Mesenchymal stem cell (in vitro differentiated cells and primary cell): ENCODE measurements at regions not wholly inside any gene's neighbourhood (a gene's known extent, or its start where the extent isn't known, plus 50 kb on each side); places are given as distances from the start of the nearest gene placed in this dataset.

Experiments used
- DNase-seq: peaks from one replicate; pipeline ENCODE4 v3.0.0-alpha.2; 2013
- H2AFZ ChIP-seq: one replicate; pipeline ENCODE4 v1.6.1; 2013; ENCODE audit warnings: low read depth, mild to moderate bottlenecking, control low read depth, inconsistent platforms, low read length, moderate library complexity
- H2AK5ac ChIP-seq: 2 replicates; pipeline ENCODE4 v1.6.1; 2013; ENCODE audit warnings: low read length, moderate library complexity, mild to moderate bottlenecking, inconsistent platforms; ENCODE audit not compliant: severe bottlenecking
- H2BK120ac ChIP-seq: one replicate; pipeline ENCODE4 v1.6.1; 2013; ENCODE audit warnings: low read depth, mild to moderate bottlenecking, inconsistent platforms, low read length, moderate library complexity
- H2BK12ac ChIP-seq, 2 experiments: one replicate each; pipeline ENCODE4 v1.6.1; 2013; ENCODE audit warnings: inconsistent platforms in 2 of 2, low read length in 2 of 2, mild to moderate bottlenecking in 2 of 2, moderate library complexity in 2 of 2, control low read depth in 1 of 2
- H2BK15ac ChIP-seq: one replicate; pipeline ENCODE4 v1.6.1; 2013; ENCODE audit warnings: mild to moderate bottlenecking, low read depth, inconsistent platforms; ENCODE audit not compliant: poor library complexity, severe bottlenecking
- H2BK5ac ChIP-seq: 2 replicates; pipeline ENCODE4 v1.6.1; 2013; ENCODE audit warnings: low read depth, mild to moderate bottlenecking, low read length, control low read depth, inconsistent platforms; ENCODE audit not compliant: poor library complexity, severe bottlenecking
- H3K14ac ChIP-seq, 2 experiments: one replicate each; pipeline ENCODE4 v1.6.1; 2013; ENCODE audit warnings: inconsistent platforms in 2 of 2, low read length in 2 of 2, control low read depth in 1 of 2, mild to moderate bottlenecking in 1 of 2, moderate library complexity in 1 of 2
- H3K18ac ChIP-seq, 2 experiments: one replicate each; pipeline ENCODE4 v1.6.1; 2013; ENCODE audit warnings: inconsistent platforms in 2 of 2, low read length in 2 of 2, control low read depth in 1 of 2, low read depth in 1 of 2, mild to moderate bottlenecking in 1 of 2
- H3K23ac ChIP-seq, 2 experiments: one replicate each; pipeline ENCODE4 v1.6.1; 2013; ENCODE audit warnings: inconsistent platforms in 2 of 2, low read length in 2 of 2, mild to moderate bottlenecking in 2 of 2, moderate library complexity in 2 of 2, control low read depth in 1 of 2
- H3K27ac ChIP-seq: 2 replicates; pipeline ENCODE4 v1.5.1; 2013; ENCODE audit warnings: mild to moderate bottlenecking, moderate library complexity, low read length, control low read depth, inconsistent platforms; ENCODE audit not compliant: poor library complexity, severe bottlenecking
- H3K27me3 ChIP-seq, 2 experiments: 2 replicates each; pipeline versions ENCODE4 v1.6.1 to v1.7.0; 2013; ENCODE audit warnings: low read length in 2 of 2, mild to moderate bottlenecking in 2 of 2, moderate library complexity in 2 of 2, control low read depth in 1 of 2, inconsistent platforms in 1 of 2; ENCODE audit not compliant: control insufficient read depth in 1 of 2, insufficient read depth in 1 of 2
- H3K36me3 ChIP-seq, 2 experiments: 2 replicates each; pipeline versions ENCODE4 v1.6.1 to v1.7.0; 2013; ENCODE audit warnings: low read length in 2 of 2, control low read depth in 1 of 2, inconsistent platforms in 1 of 2, low read depth in 1 of 2, mild to moderate bottlenecking in 1 of 2; ENCODE audit not compliant: insufficient read depth in 2 of 2, control insufficient read depth in 1 of 2
- H3K4ac ChIP-seq, 2 experiments: one replicate each; pipeline ENCODE4 v1.6.1; 2013; ENCODE audit warnings: inconsistent platforms in 2 of 2, low read length in 2 of 2, mild to moderate bottlenecking in 2 of 2, moderate library complexity in 2 of 2, control low read depth in 1 of 2, low read depth in 1 of 2
- H3K4me1 ChIP-seq: 2 replicates; pipeline ENCODE4 v1.6.1; 2013; ENCODE audit warnings: low read depth, low read length, control low read depth; ENCODE audit not compliant: control insufficient read depth, insufficient read depth
- H3K4me2 ChIP-seq: 2 replicates; pipeline ENCODE4 v1.6.1; 2013; ENCODE audit warnings: low read length, mild to moderate bottlenecking, inconsistent platforms; ENCODE audit not compliant: poor library complexity, severe bottlenecking
- H3K4me3 ChIP-seq, 2 experiments: 2 replicates each; pipeline versions ENCODE4 v1.5.1 to v1.7.0; 2013; ENCODE audit warnings: low read length in 2 of 2, mild to moderate bottlenecking in 2 of 2, control low read depth in 1 of 2, low read depth in 1 of 2; ENCODE audit not compliant: insufficient read depth in 1 of 2
- H3K79me1 ChIP-seq: replicated peaks from 2 replicates; pipeline ENCODE4 v1.6.1; 2013; ENCODE audit warnings: mild to moderate bottlenecking, control low read depth, low read length, inconsistent platforms; ENCODE audit not compliant: poor library complexity, severe bottlenecking
- H3K9ac ChIP-seq: 2 replicates; pipeline ENCODE4 v1.7.0; 2013; ENCODE audit warnings: mild to moderate bottlenecking, low read length, moderate library complexity
- H3K9me3 ChIP-seq: 2 replicates; pipeline ENCODE4 v1.7.0; 2013; ENCODE audit warnings: mild to moderate bottlenecking, low read length; ENCODE audit not compliant: control insufficient read depth
- H4K8ac ChIP-seq: one replicate; pipeline ENCODE4 v1.6.1; 2013; ENCODE audit warnings: inconsistent platforms, mild to moderate bottlenecking, low read length, moderate library complexity
- H4K91ac ChIP-seq: one replicate; pipeline ENCODE4 v1.6.1; 2013; ENCODE audit warnings: mild to moderate bottlenecking, low read length, inconsistent platforms
- WGBS: methylation state at CpG from one replicate; pipeline ENCODE4 v1.1.7; 2013; ENCODE audit warnings: mixed read lengths; 5-methylcytosine and 5-hydroxymethylcytosine counted together

GRCh38 chr2:129729011-129729410 lies 250.5 kb upstream of the RAB6C start:
- no peak overlapping the region for H2BK120ac ChIP-seq
- H3K18ac ChIP-seq, result no peak overlapping the region
- H3K4ac ChIP-seq, result no peak overlapping the region
- no peak overlapping the region for H3K14ac ChIP-seq
- WGBS, result 78% methylated on average over 9 of the region's 9 CpGs
- H2BK15ac ChIP-seq, result no peak overlapping the region
- H2AFZ ChIP-seq, result no peak overlapping the region
- no peak overlapping the region for H3K4me2 ChIP-seq
- no peak overlapping the region for H3K4me3 ChIP-seq
- no peak overlapping the region for H2BK5ac ChIP-seq
- H3K79me1 ChIP-seq, result no peaks in the 10 kb centered on the region
- no peak overlapping the region for H4K8ac ChIP-seq
- DNase-seq, result no peak
- no peak overlapping the region for H2AK5ac ChIP-seq
- no peaks in the 10 kb centered on the region for H3K9me3 ChIP-seq
- no peak overlapping the region for H3K27ac ChIP-seq
- no peak overlapping the region for H4K91ac ChIP-seq
- H3K9ac ChIP-seq, result no peak overlapping the region
- H3K36me3 ChIP-seq, result no peaks in the 10 kb centered on the region
- H3K27me3 ChIP-seq, result peaks cover 0 to 26% of the 10 kb centered on the region in 2 experiments
- H3K4me1 ChIP-seq, result no peaks in the 10 kb centered on the region
- H3K23ac ChIP-seq, result no peak overlapping the region
- no peak overlapping the region for H2BK12ac ChIP-seq

DNA sequence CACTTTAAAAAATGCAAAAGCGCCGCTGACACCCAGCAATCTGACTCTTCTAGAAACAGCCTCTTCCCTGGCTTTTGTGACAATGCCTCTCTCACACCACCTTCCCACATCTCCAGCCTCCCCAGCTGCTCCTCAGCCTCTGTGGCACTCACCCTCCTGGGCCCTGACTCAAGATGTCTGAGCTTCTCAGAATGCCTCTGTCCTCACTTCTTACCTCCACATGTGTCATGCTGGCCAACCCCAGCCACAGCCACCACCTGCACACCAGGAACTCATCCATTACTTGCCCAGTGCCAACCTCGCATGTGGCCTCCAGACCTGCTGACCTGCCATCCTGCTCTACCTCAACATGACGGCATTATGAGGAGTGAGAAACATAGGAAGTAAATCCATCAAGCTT lies 249.8 kb upstream of the RAB6C start:
- H2AFZ ChIP-seq, result no peak overlapping the region

GRCh38 chr2:129730979-129731378 lies 248.5 kb upstream of the RAB6C start:
- H3K4me3 ChIP-seq, result no peak overlapping the region
- H3K27me3 ChIP-seq, result peaks cover 0 to 15% of the 10 kb centered on the region in 2 experiments
- no peaks in the 10 kb centered on the region for H3K79me1 ChIP-seq
- no peaks in the 10 kb centered on the region for H3K36me3 ChIP-seq
- no peak overlapping the region for H4K91ac ChIP-seq
- H3K9ac ChIP-seq, result no peak overlapping the region
- no peak overlapping the region for H2BK5ac ChIP-seq
- H3K4me1 ChIP-seq, result no peaks in the 10 kb centered on the region
- DNase-seq, result no peak
- no peak overlapping the region for H4K8ac ChIP-seq
- H3K18ac ChIP-seq, result no peak overlapping the region
- H2AK5ac ChIP-seq, result no peak overlapping the region
- H3K9me3 ChIP-seq, result no peaks in the 10 kb centered on the region
- 67% methylated on average over 4 of the region's 4 CpGs for WGBS
- H3K4me2 ChIP-seq, result no peak overlapping the region
- H3K4ac ChIP-seq, result no peak overlapping the region
- no peak overlapping the region for H2BK12ac ChIP-seq
- H2BK120ac ChIP-seq, result no peak overlapping the region
- no peak overlapping the region for H3K14ac ChIP-seq
- no peak overlapping the region for H2AFZ ChIP-seq
- H3K23ac ChIP-seq, result no peak overlapping the region
- no peak overlapping the region for H2BK15ac ChIP-seq
- H3K27ac ChIP-seq, result no peak overlapping the region

More for the DNA sequence above, 249.8 kb upstream of the RAB6C start:
- H3K9ac ChIP-seq, result no peak overlapping the region
- WGBS, result 88% methylated on average over 4 of the region's 4 CpGs
- no peak overlapping the region for H2BK120ac ChIP-seq
- no peak overlapping the region for H2BK12ac ChIP-seq
- no peak for DNase-seq
- no peaks in the 10 kb centered on the region for H3K9me3 ChIP-seq
- no peaks in the 10 kb centered on the region for H3K79me1 ChIP-seq
- no peak overlapping the region for H3K18ac ChIP-seq
- no peak overlapping the region for H3K27ac ChIP-seq
- no peak overlapping the region for H3K23ac ChIP-seq
- peaks cover 0 to 24% of the 10 kb centered on the region in 2 experiments for H3K27me3 ChIP-seq
- H3K36me3 ChIP-seq, result no peaks in the 10 kb centered on the region
- H4K8ac ChIP-seq, result no peak overlapping the region
- H4K91ac ChIP-seq, result no peak overlapping the region
- H3K4me3 ChIP-seq, result no peak overlapping the region
- no peak overlapping the region for H3K4ac ChIP-seq
- no peak overlapping the region for H2BK5ac ChIP-seq
- no peak overlapping the region for H3K4me2 ChIP-seq
- no peak overlapping the region for H2AK5ac ChIP-seq
- no peaks in the 10 kb centered on the region for H3K4me1 ChIP-seq
- H2BK15ac ChIP-seq, result no peak overlapping the region
- H3K14ac ChIP-seq, result no peak overlapping the region

GRCh38 chr2:129731907-129732629 lies 247.4 kb upstream of the RAB6C start:
- no peak overlapping the region for H3K18ac ChIP-seq
- H3K9ac ChIP-seq, result no peak overlapping the region
- no peak overlapping the region for H2BK5ac ChIP-seq
- 56% methylated on average over 5 of the region's 6 CpGs for WGBS
- no peak overlapping the region for H3K23ac ChIP-seq
- DNase-seq, result no peak
- H2AK5ac ChIP-seq, result no peak overlapping the region
- no peak overlapping the region for H3K14ac ChIP-seq
- no peak overlapping the region for H4K91ac ChIP-seq
- no peaks in the 10 kb centered on the region for H3K79me1 ChIP-seq
- no peaks in the 10 kb centered on the region for H3K9me3 ChIP-seq
- H3K4ac ChIP-seq, result no peak overlapping the region
- H3K4me2 ChIP-seq, result no peak overlapping the region
- H3K4me1 ChIP-seq, result no peaks in the 10 kb centered on the region
- H2AFZ ChIP-seq, result no peak overlapping the region
- H2BK12ac ChIP-seq, result no peak overlapping the region
- H2BK120ac ChIP-seq, result no peak overlapping the region
- H3K36me3 ChIP-seq, result no peaks in the 10 kb centered on the region
- peaks cover 0 to 11% of the 10 kb centered on the region in 2 experiments for H3K27me3 ChIP-seq
- H4K8ac ChIP-seq, result no peak overlapping the region
- no peak overlapping the region for H3K4me3 ChIP-seq
- H2BK15ac ChIP-seq, result no peak overlapping the region
- no peak overlapping the region for H3K27ac ChIP-seq
